CD14-positive monocyte (primary cell): ENCODE measurements at regions not wholly inside any gene's neighbourhood (a gene's known extent, or its start where the extent isn't known, plus 50 kb on each side); places are given as distances from the start of the nearest gene placed in this dataset.

Experiments
- DNase-seq, 3 donors: peaks; one replicate each; pipeline ENCODE4 v3.0.0-alpha.2; 2011 to 2022
- H2AFZ ChIP-seq: 2 replicates; pipeline ENCODE4 v1.6.0; 2012; ENCODE audit warnings: mild to moderate bottlenecking, low read depth, low read length, inconsistent platforms; ENCODE audit not compliant: insufficient read depth, poor library complexity, severe bottlenecking
- H3K27ac ChIP-seq, 2 donors: 1 replicate in 1 of 2; 2 replicates in 1 of 2; pipeline ENCODE4 v1.5.1; 2012 to 2013; ENCODE audit warnings: low read length in 2 of 2, control low read depth in 1 of 2, inconsistent platforms in 1 of 2, low read depth in 1 of 2, mild to moderate bottlenecking in 1 of 2
- H3K27me3 ChIP-seq, 2 donors: one replicate each; pipeline versions ENCODE4 v1.6.0 to v1.6.1; 2011 to 2013; ENCODE audit warnings: low read length in 2 of 2; ENCODE audit not compliant: control insufficient read depth in 2 of 2, insufficient read depth in 2 of 2
- H3K36me3 ChIP-seq, 2 donors: replicated peaks in 1 of 2; 1 replicate in 1 of 2; 2 replicates in 1 of 2; pipeline versions ENCODE4 v1.5.1 to v1.6.1; 2012 to 2013; ENCODE audit warnings: low read length in 2 of 2, control low read depth in 1 of 2, inconsistent platforms in 1 of 2, mild to moderate bottlenecking in 1 of 2; ENCODE audit not compliant: insufficient read depth in 2 of 2, control insufficient read depth in 1 of 2
- H3K4me1 ChIP-seq, 2 donors: 1 replicate in 1 of 2; 2 replicates in 1 of 2; pipeline versions ENCODE4 v1.5.1 to v1.6.1; 2012 to 2013; ENCODE audit warnings: low read length in 2 of 2, control low read depth in 1 of 2, inconsistent platforms in 1 of 2, mild to moderate bottlenecking in 1 of 2, moderate library complexity in 1 of 2; ENCODE audit not compliant: insufficient read depth in 2 of 2, control insufficient read depth in 1 of 2
- H3K4me2 ChIP-seq: replicated peaks from 2 replicates; pipeline ENCODE3; 2012; ENCODE audit warnings: low read length, moderate library complexity, mild to moderate bottlenecking; ENCODE audit not compliant: poor library complexity, severe bottlenecking; ENCODE audit errors: extremely low read depth
- H3K4me3 ChIP-seq, 3 experiments: fragments of 200-600 bp in 1 of 3; sonication (generic) in 1 of 3; replicated peaks in 1 of 3; 1 replicate in 2 of 3; 2 replicates in 1 of 3; pipeline ENCODE4 v1.5.1; 2011 to 2013; ENCODE audit warnings: low read length in 3 of 3, mild to moderate bottlenecking in 3 of 3, control low read depth in 2 of 3, low read depth in 2 of 3, inconsistent platforms in 1 of 3, moderate library complexity in 1 of 3
- H3K79me2 ChIP-seq: 2 replicates; pipeline ENCODE4 v1.6.0; 2012; ENCODE audit warnings: mild to moderate bottlenecking, control low read depth, inconsistent platforms, low read length, moderate library complexity; ENCODE audit not compliant: insufficient read depth
- H3K9ac ChIP-seq: 2 replicates; pipeline ENCODE4 v1.6.0; 2017; ENCODE audit warnings: low read length, mild to moderate bottlenecking; ENCODE audit not compliant: insufficient read depth, poor library complexity, severe bottlenecking
- H3K9me3 ChIP-seq, 2 donors: replicated peaks in 1 of 2; 1 replicate in 1 of 2; 2 replicates in 1 of 2; pipeline versions ENCODE4 v1.5.1 to v1.6.1; 2012 to 2013; ENCODE audit warnings: low read length in 2 of 2, control low read depth in 1 of 2; ENCODE audit not compliant: control insufficient read depth in 1 of 2, insufficient read depth in 1 of 2
- H4K20me1 ChIP-seq: 2 replicates; pipeline ENCODE4 v1.6.0; 2012; ENCODE audit warnings: mild to moderate bottlenecking, low read length, control low read depth, moderate library complexity; ENCODE audit not compliant: insufficient read depth
- H3K27ac Mint-ChIP-seq, 7 donors: one replicate each; pipeline ENCODE4 v1.8.0; 2020; ENCODE audit warnings: mild to moderate bottlenecking in 7 of 7, mixed read lengths in 7 of 7, moderate library complexity in 6 of 7, inconsistent platforms in 2 of 7
- H3K27me3 Mint-ChIP-seq, 3 donors: one replicate each; pipeline ENCODE4 v1.8.0; 2021 to 2022; ENCODE audit warnings: low read depth in 3 of 3, mild to moderate bottlenecking in 3 of 3, mixed read lengths in 3 of 3, moderate library complexity in 3 of 3, inconsistent platforms in 1 of 3
- H3K36me3 Mint-ChIP-seq, 2 donors: one replicate each; pipeline ENCODE4 v1.8.0; 2020; ENCODE audit warnings: mixed read lengths in 2 of 2, inconsistent platforms in 1 of 2, mild to moderate bottlenecking in 1 of 2
- H3K4me1 Mint-ChIP-seq: one replicate; pipeline ENCODE4 v1.8.0; 2020; ENCODE audit warnings: mild to moderate bottlenecking, mixed read lengths
- H3K4me3 Mint-ChIP-seq, 2 donors: one replicate each; pipeline ENCODE4 v1.8.0; 2020; ENCODE audit warnings: mild to moderate bottlenecking in 2 of 2, mixed read lengths in 2 of 2, moderate library complexity in 1 of 2
- H3K9me3 Mint-ChIP-seq, 7 donors: one replicate each; pipeline ENCODE4 v1.8.0; 2020 to 2022; ENCODE audit warnings: mixed read lengths in 7 of 7, mild to moderate bottlenecking in 6 of 7, moderate library complexity in 6 of 7, inconsistent platforms in 2 of 7
- WGBS: methylation state at CpG from one replicate; pipeline ENCODE4 v1.1.5; 2013; ENCODE audit warnings: missing lambda C conversion rate; ENCODE audit not compliant: insufficient coverage; 5-methylcytosine and 5-hydroxymethylcytosine counted together
- intact Hi-C, 2 donors: fragments of 100-400 bp; cut with micrococcal nuclease; formaldehyde crosslinking; loops; one replicate each; pipeline versions ENCODE4 v1.15.0 to v1.15.1; 2023
- TF ChIP-seq, protein P1 (sequence below): fragments of 200-600 bp; IDR thresholded peaks from one replicate; pipeline ENCODE4 v1.8.0; 2022; ENCODE audit warnings: antibody characterized with exemption, mild to moderate bottlenecking

DNA sequence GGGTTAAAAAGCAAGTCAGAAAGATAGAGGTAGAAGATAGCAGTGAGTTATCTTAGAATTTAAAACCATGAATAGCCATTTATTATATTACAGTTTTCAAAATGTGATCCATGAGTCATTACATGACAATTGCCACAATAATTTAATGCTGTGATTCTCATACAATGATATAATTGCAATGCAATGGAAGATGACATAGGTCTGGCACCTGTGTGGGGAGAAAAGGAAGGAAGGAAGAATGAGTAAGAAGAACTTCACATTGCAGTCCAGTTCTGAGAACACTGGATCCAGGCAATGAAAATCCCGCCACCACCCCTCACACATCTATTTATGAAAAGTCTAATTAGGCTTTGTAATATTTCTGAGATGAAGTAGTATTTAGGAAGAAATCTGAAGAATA, 738.1 kb upstream of the LINC00305 start:
- no peaks in the 10 kb centered on the region for H3K27me3 ChIP-seq
- intact Hi-C loops, result no loop called here
- H3K27ac Mint-ChIP-seq, result no peak overlapping the region

DNA sequence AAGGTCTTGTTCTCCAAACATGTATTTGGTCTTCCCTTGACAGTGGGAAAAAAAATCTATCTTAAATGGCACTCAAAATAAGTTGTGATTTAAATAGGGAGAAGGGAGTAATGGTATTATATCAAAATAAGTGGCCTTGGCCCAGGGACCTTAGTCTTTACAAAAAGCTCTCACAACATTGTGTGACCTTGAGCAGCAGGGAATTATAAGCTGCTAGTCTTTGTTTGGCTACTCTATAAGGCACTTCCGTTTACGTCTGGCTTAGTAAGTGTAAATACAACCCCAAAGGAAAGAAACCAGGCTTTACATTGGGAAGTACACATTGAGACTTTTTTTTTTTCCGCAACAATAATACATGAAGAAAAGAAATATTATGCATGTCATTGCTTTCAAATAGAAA, 734.0 kb upstream of the LINC00305 start:
- Histone ChIP-seq H3K4me1 (no peaks in the 10 kb centered on the region), H3K9me3 (peaks cover 0 to 4% of the 10 kb centered on the region in 2 donors), H4K20me1 (no peaks in the 10 kb centered on the region), H3K27ac (no peak overlapping the region), H3K79me2 (no peaks in the 10 kb centered on the region), H3K27me3 (no peaks in the 10 kb centered on the region), H2AFZ (no peak overlapping the region), H3K36me3 (no peaks in the 10 kb centered on the region), H3K4me3 (no peak overlapping the region), H3K4me2 (no peak overlapping the region), H3K9ac (no peak overlapping the region)
- Mint-ChIP-seq H3K4me3 (no peak overlapping the region), H3K27ac (no peak overlapping the region), H3K27me3 (no peaks in the 10 kb centered on the region), H3K4me1 (no peaks in the 10 kb centered on the region), H3K36me3 (no peaks in the 10 kb centered on the region), H3K9me3 (peaks cover 0 to 6% (median 4%) of the 10 kb centered on the region in 7 donors)
- DNase-seq, result no peak
- WGBS, result no CpG with 5 or more reads among the region's 3 CpGs
- intact Hi-C loops, result no loop called here
- TF ChIP-seq, protein P1, sequence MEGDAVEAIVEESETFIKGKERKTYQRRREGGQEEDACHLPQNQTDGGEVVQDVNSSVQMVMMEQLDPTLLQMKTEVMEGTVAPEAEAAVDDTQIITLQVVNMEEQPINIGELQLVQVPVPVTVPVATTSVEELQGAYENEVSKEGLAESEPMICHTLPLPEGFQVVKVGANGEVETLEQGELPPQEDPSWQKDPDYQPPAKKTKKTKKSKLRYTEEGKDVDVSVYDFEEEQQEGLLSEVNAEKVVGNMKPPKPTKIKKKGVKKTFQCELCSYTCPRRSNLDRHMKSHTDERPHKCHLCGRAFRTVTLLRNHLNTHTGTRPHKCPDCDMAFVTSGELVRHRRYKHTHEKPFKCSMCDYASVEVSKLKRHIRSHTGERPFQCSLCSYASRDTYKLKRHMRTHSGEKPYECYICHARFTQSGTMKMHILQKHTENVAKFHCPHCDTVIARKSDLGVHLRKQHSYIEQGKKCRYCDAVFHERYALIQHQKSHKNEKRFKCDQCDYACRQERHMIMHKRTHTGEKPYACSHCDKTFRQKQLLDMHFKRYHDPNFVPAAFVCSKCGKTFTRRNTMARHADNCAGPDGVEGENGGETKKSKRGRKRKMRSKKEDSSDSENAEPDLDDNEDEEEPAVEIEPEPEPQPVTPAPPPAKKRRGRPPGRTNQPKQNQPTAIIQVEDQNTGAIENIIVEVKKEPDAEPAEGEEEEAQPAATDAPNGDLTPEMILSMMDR, result no peak

More for the DNA sequence above, 738.1 kb upstream of the LINC00305 start:
- Histone ChIP-seq H3K4me1 (no peaks in the 10 kb centered on the region), H3K9me3 (no peaks in the 10 kb centered on the region), H3K27ac (no peak overlapping the region), H3K36me3 (no peaks in the 10 kb centered on the region), H3K4me3 (no peak overlapping the region), H2AFZ (no peak overlapping the region), H4K20me1 (no peaks in the 10 kb centered on the region), H3K4me2 (no peak overlapping the region), H3K9ac (no peak overlapping the region), H3K79me2 (no peaks in the 10 kb centered on the region)
- H3K27me3 Mint-ChIP-seq, result peaks cover 0 to 1% (median 0%) of the 10 kb centered on the region in 3 donors
- peaks cover 0 to 3% (median 2%) of the 10 kb centered on the region in 7 donors for H3K9me3 Mint-ChIP-seq
- no peak overlapping the region for H3K4me3 Mint-ChIP-seq
- no CpG with 5 or more reads among the region's 1 CpG for WGBS
- no peak for DNase-seq
- H3K36me3 Mint-ChIP-seq, result no peaks in the 10 kb centered on the region
- H3K4me1 Mint-ChIP-seq, result no peaks in the 10 kb centered on the region
- TF ChIP-seq, protein P1, result no peak
